ENCODE measurements at regions not wholly inside any gene's neighbourhood (a gene's known extent, or its start where the extent isn't known, plus 50 kb on each side); places are given as distances from the start of the nearest gene placed in this dataset.

DNA sequence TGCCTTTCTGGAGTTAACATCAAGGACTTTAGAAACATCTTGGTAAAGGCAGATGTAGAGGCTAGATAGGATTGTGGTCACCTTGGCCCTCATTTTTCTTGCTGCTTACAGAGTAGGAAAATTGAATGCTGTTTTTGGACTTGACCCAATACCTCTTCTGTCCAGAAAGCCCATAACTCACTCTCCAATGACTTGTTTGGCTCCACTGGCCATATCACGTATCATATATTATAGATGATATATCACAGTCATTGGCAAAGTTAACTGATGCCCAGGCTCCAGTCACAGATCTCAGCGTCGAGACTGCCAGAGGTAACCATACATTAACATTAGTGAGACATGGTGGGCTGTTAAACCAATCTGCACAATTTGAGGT is 50.6 kb downstream of the PABIR2 start:
- TF ChIP-seq, protein P1, sequence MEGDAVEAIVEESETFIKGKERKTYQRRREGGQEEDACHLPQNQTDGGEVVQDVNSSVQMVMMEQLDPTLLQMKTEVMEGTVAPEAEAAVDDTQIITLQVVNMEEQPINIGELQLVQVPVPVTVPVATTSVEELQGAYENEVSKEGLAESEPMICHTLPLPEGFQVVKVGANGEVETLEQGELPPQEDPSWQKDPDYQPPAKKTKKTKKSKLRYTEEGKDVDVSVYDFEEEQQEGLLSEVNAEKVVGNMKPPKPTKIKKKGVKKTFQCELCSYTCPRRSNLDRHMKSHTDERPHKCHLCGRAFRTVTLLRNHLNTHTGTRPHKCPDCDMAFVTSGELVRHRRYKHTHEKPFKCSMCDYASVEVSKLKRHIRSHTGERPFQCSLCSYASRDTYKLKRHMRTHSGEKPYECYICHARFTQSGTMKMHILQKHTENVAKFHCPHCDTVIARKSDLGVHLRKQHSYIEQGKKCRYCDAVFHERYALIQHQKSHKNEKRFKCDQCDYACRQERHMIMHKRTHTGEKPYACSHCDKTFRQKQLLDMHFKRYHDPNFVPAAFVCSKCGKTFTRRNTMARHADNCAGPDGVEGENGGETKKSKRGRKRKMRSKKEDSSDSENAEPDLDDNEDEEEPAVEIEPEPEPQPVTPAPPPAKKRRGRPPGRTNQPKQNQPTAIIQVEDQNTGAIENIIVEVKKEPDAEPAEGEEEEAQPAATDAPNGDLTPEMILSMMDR (IDR thresholded peaks at IDR 0.05): no peak
- no peak for TF ChIP-seq POLR2A (IDR thresholded peaks at IDR 0.05)

Data from breast epithelium (tissue), 3 donors.